ENCODE measurements at regions not wholly inside any gene's neighbourhood (a gene's known extent, or its start where the extent isn't known, plus 50 kb on each side); places are given as distances from the start of the nearest gene placed in this dataset.
"Not testable (repeated sequence)": the region's sequence is repeated elsewhere in the genome, so short reads cannot be mapped to it uniquely, and the experiment has no call there.

- H3K36me3 Mint-ChIP-seq (ENCODE audit: low read depth), result no peaks in the 10 kb centered on the region
- no peak overlapping the region for H3K27ac Mint-ChIP-seq
- no peak overlapping the region for H3K4me3 Mint-ChIP-seq
- ATAC-seq (no peak), DNase-seq (no peak)
- no peaks in the 10 kb centered on the region for H3K9me3 Mint-ChIP-seq
- H3K27me3 Mint-ChIP-seq, result no peaks in the 10 kb centered on the region
- no peaks in the 10 kb centered on the region for H3K4me1 Mint-ChIP-seq
These were observed 206.5 kb upstream of the STS start for GRCh38 chrX:6941041-6941440.

- not testable (repeated sequence) for H3K36me3 Mint-ChIP-seq (ENCODE audit: low read depth); H3K4me1 Mint-ChIP-seq; H3K9me3 Mint-ChIP-seq; H3K27ac Mint-ChIP-seq; ATAC-seq; H3K4me3 Mint-ChIP-seq; H3K27me3 Mint-ChIP-seq; DNase-seq
These were observed 214.6 kb upstream of the STS start for GRCh38 chrX:6932942-6933341.

DNA sequence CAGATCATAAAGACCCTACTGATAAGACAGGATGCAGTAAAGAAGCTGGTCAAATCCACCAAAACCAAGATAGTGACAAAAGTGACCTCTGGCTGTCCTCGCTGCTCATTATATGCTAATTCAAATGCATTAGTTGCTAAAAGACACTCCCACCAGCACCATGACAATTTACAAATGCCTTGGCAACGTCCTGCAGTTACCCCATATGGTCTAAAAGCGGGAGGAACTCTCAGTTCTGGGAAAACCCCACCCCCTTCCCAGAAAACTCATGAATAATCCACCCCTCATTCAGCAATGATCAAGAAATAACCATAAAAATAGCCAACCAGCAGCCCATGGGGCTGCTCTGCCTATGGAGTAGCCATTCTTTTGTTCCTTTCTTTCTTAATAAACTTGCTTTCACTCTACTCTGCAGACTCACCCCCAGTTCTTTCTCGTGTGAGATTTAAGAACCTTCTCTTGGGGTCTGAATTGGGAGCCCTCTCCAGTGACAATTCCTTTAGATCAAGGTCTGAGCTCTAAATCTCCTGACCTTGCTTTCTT, 217.1 kb upstream of the STS start:
- Mint-ChIP-seq H3K4me3 (no peak overlapping the region), H3K27me3 (no peaks in the 10 kb centered on the region), H3K4me1 (no peaks in the 10 kb centered on the region), H3K9me3 (no peaks in the 10 kb centered on the region), H3K27ac (no peak overlapping the region), H3K36me3 (ENCODE audit: low read depth) (no peaks in the 10 kb centered on the region)
- DNase-seq, result no peak
- ATAC-seq, result no peak

- ATAC-seq (no peak), DNase-seq (no peak)
- H3K4me1 Mint-ChIP-seq, result no peaks in the 10 kb centered on the region
- no peak overlapping the region for H3K27ac Mint-ChIP-seq
- no peaks in the 10 kb centered on the region for H3K9me3 Mint-ChIP-seq
- no peaks in the 10 kb centered on the region for H3K36me3 Mint-ChIP-seq (ENCODE audit: low read depth)
- H3K27me3 Mint-ChIP-seq, result no peaks in the 10 kb centered on the region
- H3K4me3 Mint-ChIP-seq, result no peak overlapping the region
These were observed 223.0 kb upstream of the STS start for GRCh38 chrX:6924443-6925077.

DNA sequence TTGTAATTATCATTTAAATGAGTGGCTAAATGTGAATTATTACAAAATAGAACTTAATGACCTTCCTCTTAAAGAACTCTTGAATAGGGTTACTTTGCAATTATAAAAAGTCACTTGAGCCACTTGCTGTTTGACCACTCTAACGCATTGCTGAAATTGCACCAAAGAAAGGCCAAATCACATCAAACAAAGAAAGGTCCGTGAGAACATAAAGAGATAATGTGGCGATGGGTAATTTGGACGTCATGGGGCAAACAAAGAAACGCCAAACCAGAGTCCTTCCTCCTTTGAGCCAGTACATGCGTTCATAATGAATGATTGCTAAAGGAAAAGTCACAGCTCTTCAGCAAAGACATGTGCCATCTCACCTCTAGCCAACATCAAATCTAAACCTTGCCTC, 229.8 kb upstream of the STS start:
- Mint-ChIP-seq H3K9me3 (no peaks in the 10 kb centered on the region), H3K36me3 (ENCODE audit: low read depth) (no peaks in the 10 kb centered on the region), H3K4me3 (no peak overlapping the region)

GRCh38 chrX:6910218-6910617, 237.3 kb upstream of the STS start:
- DNase-seq, result no peak
- Mint-ChIP-seq H3K27me3 (no peaks in the 10 kb centered on the region), H3K9me3 (no peaks in the 10 kb centered on the region), H3K4me1 (no peaks in the 10 kb centered on the region), H3K4me3 (no peak overlapping the region), H3K36me3 (ENCODE audit: low read depth) (no peaks in the 10 kb centered on the region), H3K27ac (no peak overlapping the region)
- no peak for ATAC-seq

More for the DNA sequence above, 229.8 kb upstream of the STS start:
- no peak for ATAC-seq
- no peaks in the 10 kb centered on the region for H3K27me3 Mint-ChIP-seq
- H3K4me1 Mint-ChIP-seq, result no peaks in the 10 kb centered on the region
- DNase-seq, result no peak
- H3K27ac Mint-ChIP-seq, result no peak overlapping the region

DNA sequence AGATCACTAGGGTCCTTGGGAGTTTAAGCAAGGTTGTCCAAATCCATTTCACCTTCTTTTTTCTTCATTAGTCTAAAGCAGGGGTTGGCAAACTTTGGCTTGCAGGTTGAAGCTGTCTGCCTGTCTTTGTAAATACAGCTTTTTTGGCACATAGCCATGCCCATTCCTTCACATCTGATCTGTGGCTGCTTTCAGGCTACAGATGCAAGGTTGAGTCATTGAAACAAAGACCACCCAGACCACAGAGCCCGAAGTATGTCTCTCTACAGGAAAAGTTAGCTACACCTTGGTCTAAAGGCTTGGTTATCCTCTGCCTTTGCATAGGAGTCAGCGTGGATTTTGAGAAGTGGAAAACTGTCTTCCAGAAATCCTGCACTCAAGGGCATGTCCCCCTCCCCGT, 238.1 kb upstream of the STS start:
- DNase-seq (no peak), ATAC-seq (no peak)
- Mint-ChIP-seq H3K36me3 (ENCODE audit: low read depth) (no peaks in the 10 kb centered on the region), H3K9me3 (no peaks in the 10 kb centered on the region), H3K4me1 (no peaks in the 10 kb centered on the region), H3K27me3 (no peaks in the 10 kb centered on the region), H3K4me3 (no peak overlapping the region), H3K27ac (no peak overlapping the region)

- Mint-ChIP-seq H3K27ac (no peak overlapping the region), H3K27me3 (no peaks in the 10 kb centered on the region), H3K36me3 (ENCODE audit: low read depth) (no peaks in the 10 kb centered on the region), H3K4me1 (no peaks in the 10 kb centered on the region), H3K9me3 (no peaks in the 10 kb centered on the region), H3K4me3 (no peak overlapping the region)
- DNase-seq, result no peak
- ATAC-seq, result no peak
These were observed 240.9 kb upstream of the STS start for GRCh38 chrX:6906608-6907007.

DNA sequence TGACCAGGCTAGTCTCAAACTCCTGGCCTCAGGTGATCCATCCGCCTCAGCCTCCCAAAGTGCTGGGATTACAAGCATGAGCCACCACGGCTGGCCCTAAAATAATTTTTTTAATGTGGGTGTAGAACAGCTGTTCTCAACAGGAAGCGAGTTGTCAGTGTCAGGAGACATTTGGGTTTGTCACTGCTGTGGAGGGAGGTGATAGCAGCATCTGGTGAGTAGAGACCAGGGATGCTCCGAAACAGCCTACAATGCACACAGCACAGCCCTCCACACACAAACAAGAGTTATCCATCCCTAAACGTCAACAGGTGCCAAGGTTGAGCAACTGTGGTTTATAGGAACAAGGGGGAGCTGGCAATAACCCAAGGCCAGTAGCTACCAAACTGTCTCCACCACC, 243.4 kb upstream of the STS start:
- ATAC-seq (no peak), DNase-seq (no peak)
- no peaks in the 10 kb centered on the region for H3K9me3 Mint-ChIP-seq
- no peak overlapping the region for H3K27ac Mint-ChIP-seq
- H3K4me1 Mint-ChIP-seq, result no peaks in the 10 kb centered on the region
- no peak overlapping the region for H3K4me3 Mint-ChIP-seq
- H3K36me3 Mint-ChIP-seq (ENCODE audit: low read depth), result no peaks in the 10 kb centered on the region
- no peaks in the 10 kb centered on the region for H3K27me3 Mint-ChIP-seq

- Mint-ChIP-seq H3K4me3 (no peak overlapping the region), H3K27ac (no peak overlapping the region), H3K36me3 (ENCODE audit: low read depth) (no peaks in the 10 kb centered on the region), H3K4me1 (no peaks in the 10 kb centered on the region), H3K9me3 (no peaks in the 10 kb centered on the region), H3K27me3 (no peaks in the 10 kb centered on the region)
- no peak for DNase-seq
- no peak for ATAC-seq
These were observed 249.1 kb upstream of the STS start for GRCh38 chrX:6898371-6898770.

- H3K9me3 Mint-ChIP-seq, result peaks cover 8% of the 10 kb centered on the region
- no peak for ATAC-seq
- no peaks in the 10 kb centered on the region for H3K4me1 Mint-ChIP-seq
- no peak for DNase-seq
- no peaks in the 10 kb centered on the region for H3K27me3 Mint-ChIP-seq
- no peak overlapping the region for H3K27ac Mint-ChIP-seq
- H3K36me3 Mint-ChIP-seq (ENCODE audit: low read depth), result no peaks in the 10 kb centered on the region
- no peak overlapping the region for H3K4me3 Mint-ChIP-seq
These were observed 256.1 kb upstream of the STS start for GRCh38 chrX:6891404-6891803.

DNA sequence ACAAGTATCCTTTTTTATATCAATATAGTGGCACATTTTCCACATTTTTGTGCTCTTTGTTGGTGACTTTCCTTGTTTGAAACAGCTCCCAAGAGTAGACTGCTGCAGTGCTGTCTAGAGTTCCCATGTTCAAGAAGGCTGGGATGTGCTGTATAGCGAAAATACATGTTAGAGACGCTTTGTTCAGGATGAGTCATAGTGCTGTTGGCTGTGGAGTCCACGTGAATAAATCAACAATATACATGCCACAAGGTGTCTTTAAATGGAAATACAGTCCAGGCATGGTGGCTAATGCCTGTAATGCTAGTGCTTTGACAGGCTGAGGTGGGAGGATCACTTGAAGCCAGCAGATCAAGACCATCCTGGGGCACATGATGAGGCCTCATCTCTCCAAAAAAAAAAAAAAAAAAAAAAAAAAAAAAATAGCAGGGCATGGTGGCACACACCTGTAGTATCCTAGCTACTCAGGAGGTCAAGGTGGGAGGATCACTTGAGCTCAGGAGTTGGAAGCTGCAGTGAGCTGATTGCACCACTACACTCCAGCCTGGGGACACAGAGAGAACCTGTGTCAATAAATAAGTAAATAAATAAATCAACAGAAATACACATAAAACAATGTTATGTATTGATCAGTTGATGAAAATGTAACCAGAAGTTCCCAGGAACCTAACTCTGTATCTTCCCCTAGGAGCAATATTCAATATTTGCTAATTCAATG, 256.8 kb upstream of the STS start:
- no peak for ATAC-seq
- DNase-seq, result no peak
- no peaks in the 10 kb centered on the region for H3K27me3 Mint-ChIP-seq
- H3K27ac Mint-ChIP-seq, result no peak overlapping the region
- H3K9me3 Mint-ChIP-seq, result peaks cover 8% of the 10 kb centered on the region
- H3K36me3 Mint-ChIP-seq (ENCODE audit: low read depth), result no peaks in the 10 kb centered on the region
- H3K4me3 Mint-ChIP-seq, result no peak overlapping the region
- H3K4me1 Mint-ChIP-seq, result no peaks in the 10 kb centered on the region

DNA sequence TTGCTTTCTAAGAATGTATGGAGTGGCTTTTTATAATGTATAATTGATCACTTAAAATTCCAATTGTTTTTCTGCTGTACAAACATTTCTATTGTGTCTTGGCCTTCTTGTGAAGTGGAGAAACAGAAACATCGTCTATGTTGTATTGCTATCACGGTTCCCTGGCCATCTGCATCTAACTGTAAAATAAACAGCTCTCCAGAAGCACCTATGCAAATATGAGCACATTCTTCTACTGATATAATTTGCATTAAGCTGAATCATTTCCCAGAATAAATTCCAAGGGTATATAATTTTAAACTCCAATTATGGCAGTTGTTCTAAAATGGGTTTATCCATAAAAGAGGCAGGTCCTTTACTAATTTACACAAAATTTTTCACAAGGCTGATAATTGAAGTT, 261.6 kb upstream of the STS start:
- Mint-ChIP-seq H3K4me1 (no peaks in the 10 kb centered on the region), H3K27me3 (no peaks in the 10 kb centered on the region), H3K9me3 (no peaks in the 10 kb centered on the region), H3K36me3 (ENCODE audit: low read depth) (no peaks in the 10 kb centered on the region), H3K27ac (no peak overlapping the region), H3K4me3 (no peak overlapping the region)
- DNase-seq (no peak), ATAC-seq (no peak)

GRCh38 chrX:6885396-6885795, 262.1 kb upstream of the STS start:
- Mint-ChIP-seq H3K27ac (no peak overlapping the region), H3K9me3 (no peaks in the 10 kb centered on the region)
- ATAC-seq, result no peak

GRCh38 chrX:6861456-6861855, 286.1 kb upstream of the STS start:
- DNase-seq (no peak), ATAC-seq (no peak)
- H3K4me3 Mint-ChIP-seq, result no peak overlapping the region
- H3K36me3 Mint-ChIP-seq (ENCODE audit: low read depth), result no peaks in the 10 kb centered on the region
- H3K27me3 Mint-ChIP-seq, result no peaks in the 10 kb centered on the region
- no peaks in the 10 kb centered on the region for H3K4me1 Mint-ChIP-seq
- no peaks in the 10 kb centered on the region for H3K9me3 Mint-ChIP-seq
- H3K27ac Mint-ChIP-seq, result no peak overlapping the region

More at GRCh38 chrX:6885396-6885795, 262.1 kb upstream of the STS start:
- Mint-ChIP-seq H3K36me3 (ENCODE audit: low read depth) (no peaks in the 10 kb centered on the region), H3K4me1 (no peaks in the 10 kb centered on the region), H3K27me3 (no peaks in the 10 kb centered on the region), H3K4me3 (no peak overlapping the region)
- DNase-seq, result no peak

Measured in activated naive CD8-positive, alpha-beta T cell treated with anti-CD3 and anti-CD28 coated beads, Interleukin-2, amount 50 U/mL, for 24 hours (primary cell).